Mesothelial cell of epicardium (in vitro differentiated cells): ENCODE measurements at regions not wholly inside any gene's neighbourhood (a gene's known extent, or its start where the extent isn't known, plus 50 kb on each side); places are given as distances from the start of the nearest gene placed in this dataset.

Experiments
- DNase-seq, 2 experiments: peaks; one replicate each; pipeline ENCODE4 v3.0.0; 2021; ENCODE audit warnings: low spot score in 2 of 2; ENCODE audit not compliant: unreplicated experiment in 2 of 2
- H3K27ac Mint-ChIP-seq: 2 replicates; pipeline ENCODE4 v1.8.0; 2021; ENCODE audit warnings: mixed read lengths
- H3K27me3 Mint-ChIP-seq: 2 replicates; pipeline ENCODE4 v1.8.0; 2021; ENCODE audit warnings: low read depth, mixed read lengths
- H3K36me3 Mint-ChIP-seq: 2 replicates; pipeline ENCODE4 v1.8.0; 2021; ENCODE audit warnings: mixed read lengths
- H3K4me1 Mint-ChIP-seq: 2 replicates; pipeline ENCODE4 v1.8.0; 2021; ENCODE audit warnings: mixed read lengths
- H3K4me3 Mint-ChIP-seq: 2 replicates; pipeline ENCODE4 v1.8.0; 2021; ENCODE audit warnings: mild to moderate bottlenecking, moderate library complexity, mixed read lengths
- H3K9me3 Mint-ChIP-seq: 2 replicates; pipeline ENCODE4 v1.8.0; 2021; ENCODE audit warnings: mixed read lengths
- TF ChIP-seq, protein P1 (sequence below): fragments of 200-600 bp; sonication (generic); IDR thresholded peaks from one replicate; pipeline ENCODE4 v1.5.0; 2021; ENCODE audit warnings: antibody characterized with exemption; ENCODE audit not compliant: unreplicated experiment

DNA sequence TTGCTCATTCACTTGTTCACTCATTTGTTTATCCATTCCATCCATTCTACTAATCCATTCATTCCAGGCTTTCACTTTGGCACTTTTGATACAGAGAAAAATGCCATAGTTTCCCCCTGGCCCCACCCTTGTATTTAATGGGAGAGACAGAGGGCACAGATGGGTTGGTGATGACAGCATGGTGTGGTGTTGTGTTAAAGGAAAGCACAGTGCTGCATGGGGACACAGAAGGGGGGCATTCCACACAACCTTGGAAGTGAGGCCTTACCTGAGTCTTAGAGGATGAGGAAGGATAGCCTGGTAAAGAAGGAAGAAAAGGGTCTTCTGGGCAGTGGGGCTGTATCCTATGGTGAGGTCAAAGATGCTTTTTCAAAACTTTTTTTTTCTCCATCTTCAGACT lies 248.5 kb upstream of the C11orf87 start:
- no peaks in the 10 kb centered on the region for H3K36me3 Mint-ChIP-seq
- peaks cover 6% of the 10 kb centered on the region for H3K27me3 Mint-ChIP-seq

DNA sequence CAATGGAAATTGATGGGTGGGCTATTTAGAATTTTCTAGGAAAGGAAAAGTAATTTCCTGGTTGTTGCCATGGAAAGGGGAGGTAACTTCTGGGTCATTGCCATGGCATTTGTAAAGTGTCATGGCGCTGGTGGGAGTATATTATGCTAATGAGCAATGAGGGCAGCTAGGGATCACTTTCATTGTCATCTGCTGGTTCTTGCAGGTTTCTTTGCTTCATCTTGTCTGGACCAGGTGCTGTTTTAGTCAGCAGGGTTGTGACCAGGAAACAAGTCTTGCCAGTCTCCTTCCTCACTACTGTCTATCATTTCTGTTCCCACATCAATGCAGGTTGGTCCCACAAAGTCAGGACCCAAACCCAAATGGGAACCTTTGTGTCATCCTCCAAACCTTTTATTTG lies 237.6 kb upstream of the C11orf87 start:
- no peak overlapping the region for H3K4me3 Mint-ChIP-seq
- DNase-seq, result no peak
- TF ChIP-seq, protein P1, sequence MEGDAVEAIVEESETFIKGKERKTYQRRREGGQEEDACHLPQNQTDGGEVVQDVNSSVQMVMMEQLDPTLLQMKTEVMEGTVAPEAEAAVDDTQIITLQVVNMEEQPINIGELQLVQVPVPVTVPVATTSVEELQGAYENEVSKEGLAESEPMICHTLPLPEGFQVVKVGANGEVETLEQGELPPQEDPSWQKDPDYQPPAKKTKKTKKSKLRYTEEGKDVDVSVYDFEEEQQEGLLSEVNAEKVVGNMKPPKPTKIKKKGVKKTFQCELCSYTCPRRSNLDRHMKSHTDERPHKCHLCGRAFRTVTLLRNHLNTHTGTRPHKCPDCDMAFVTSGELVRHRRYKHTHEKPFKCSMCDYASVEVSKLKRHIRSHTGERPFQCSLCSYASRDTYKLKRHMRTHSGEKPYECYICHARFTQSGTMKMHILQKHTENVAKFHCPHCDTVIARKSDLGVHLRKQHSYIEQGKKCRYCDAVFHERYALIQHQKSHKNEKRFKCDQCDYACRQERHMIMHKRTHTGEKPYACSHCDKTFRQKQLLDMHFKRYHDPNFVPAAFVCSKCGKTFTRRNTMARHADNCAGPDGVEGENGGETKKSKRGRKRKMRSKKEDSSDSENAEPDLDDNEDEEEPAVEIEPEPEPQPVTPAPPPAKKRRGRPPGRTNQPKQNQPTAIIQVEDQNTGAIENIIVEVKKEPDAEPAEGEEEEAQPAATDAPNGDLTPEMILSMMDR, result no peak
- no peaks in the 10 kb centered on the region for H3K4me1 Mint-ChIP-seq
- H3K36me3 Mint-ChIP-seq, result peaks cover 1% of the 10 kb centered on the region
- peaks cover 28% of the 10 kb centered on the region for H3K9me3 Mint-ChIP-seq
- H3K27me3 Mint-ChIP-seq, result no peaks in the 10 kb centered on the region
- no peak overlapping the region for H3K27ac Mint-ChIP-seq

More for the DNA sequence above, 248.5 kb upstream of the C11orf87 start:
- no peaks in the 10 kb centered on the region for H3K9me3 Mint-ChIP-seq
- H3K27ac Mint-ChIP-seq, result no peak overlapping the region
- no peaks in the 10 kb centered on the region for H3K4me1 Mint-ChIP-seq
- no peak for DNase-seq
- no peak overlapping the region for H3K4me3 Mint-ChIP-seq
- TF ChIP-seq, protein P1, result no peak

DNA sequence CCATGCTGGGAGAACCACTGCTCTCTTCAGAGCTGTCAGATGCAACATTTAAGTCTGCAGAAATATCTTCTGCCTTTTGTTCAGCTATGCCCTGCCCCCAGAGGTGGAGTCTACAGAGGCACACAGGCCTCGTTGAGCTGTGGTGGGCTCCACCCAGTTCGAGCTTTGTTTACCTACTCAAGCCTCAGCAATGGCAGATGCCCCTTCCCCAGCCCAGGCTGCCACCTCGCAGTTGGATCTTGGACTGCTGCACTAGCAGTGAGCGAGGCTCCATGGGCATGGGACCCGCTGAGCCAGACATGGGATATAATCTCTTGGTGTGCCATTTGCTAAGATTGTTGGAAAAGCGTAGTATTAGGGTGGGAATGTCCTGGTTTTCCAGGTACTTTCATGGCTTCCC lies 229.1 kb upstream of the C11orf87 start:
- H3K9me3 Mint-ChIP-seq, result peaks cover 31% of the 10 kb centered on the region

DNA sequence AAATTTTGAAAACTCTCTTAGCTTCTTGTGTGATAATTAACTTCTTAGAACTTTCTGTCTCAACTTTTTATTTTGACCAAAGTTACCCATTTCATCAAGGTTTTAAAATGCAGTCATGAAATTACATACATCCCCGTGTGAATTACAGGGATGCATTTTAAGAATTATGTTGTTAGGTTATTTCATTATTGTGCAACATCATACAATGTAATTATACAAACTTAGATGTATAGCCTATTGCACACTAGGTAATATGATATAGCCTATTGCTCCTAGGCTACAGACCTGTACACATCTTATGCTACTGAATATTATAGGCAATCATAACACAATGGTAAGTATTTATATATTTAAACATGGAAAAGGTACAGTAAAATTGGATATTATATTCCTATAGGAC lies 228.1 kb upstream of the C11orf87 start:
- TF ChIP-seq, protein P1, result no peak

More for the DNA sequence above, 229.1 kb upstream of the C11orf87 start:
- TF ChIP-seq, protein P1, result no peak
- no peaks in the 10 kb centered on the region for H3K36me3 Mint-ChIP-seq
- no peak for DNase-seq
- H3K4me1 Mint-ChIP-seq, result no peaks in the 10 kb centered on the region
- no peaks in the 10 kb centered on the region for H3K27me3 Mint-ChIP-seq
- no peak overlapping the region for H3K4me3 Mint-ChIP-seq
- no peak overlapping the region for H3K27ac Mint-ChIP-seq

DNA sequence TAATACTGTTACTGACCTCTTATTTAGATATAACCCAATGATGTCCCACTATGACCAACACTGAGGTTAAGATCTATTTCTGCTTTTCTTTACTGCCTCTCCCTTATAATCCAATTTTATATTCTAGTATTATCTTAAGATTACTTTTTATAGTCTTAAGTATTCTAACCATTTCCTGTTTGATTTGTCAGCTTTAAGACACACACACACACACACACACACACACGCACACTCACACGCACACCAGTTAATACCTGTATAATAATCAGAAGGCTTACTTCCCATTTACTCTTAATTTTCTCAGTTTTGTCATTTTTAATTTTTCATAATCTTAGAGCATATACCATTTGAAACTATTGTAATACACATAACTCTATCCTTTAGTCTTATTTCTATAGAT lies 226.0 kb upstream of the C11orf87 start:
- no peak for DNase-seq
- peaks cover 10% of the 10 kb centered on the region for H3K9me3 Mint-ChIP-seq
- no peaks in the 10 kb centered on the region for H3K27me3 Mint-ChIP-seq
- H3K27ac Mint-ChIP-seq, result no peak overlapping the region
- H3K36me3 Mint-ChIP-seq, result no peaks in the 10 kb centered on the region
- H3K4me3 Mint-ChIP-seq, result no peak overlapping the region
- no peaks in the 10 kb centered on the region for H3K4me1 Mint-ChIP-seq
- TF ChIP-seq, protein P1, result no peak

More for the DNA sequence above, 228.1 kb upstream of the C11orf87 start:
- H3K4me3 Mint-ChIP-seq, result no peak overlapping the region
- H3K36me3 Mint-ChIP-seq, result no peaks in the 10 kb centered on the region
- no peak overlapping the region for H3K27ac Mint-ChIP-seq
- peaks cover 22% of the 10 kb centered on the region for H3K9me3 Mint-ChIP-seq
- no peaks in the 10 kb centered on the region for H3K4me1 Mint-ChIP-seq
- no peaks in the 10 kb centered on the region for H3K27me3 Mint-ChIP-seq
- no peak for DNase-seq

DNA sequence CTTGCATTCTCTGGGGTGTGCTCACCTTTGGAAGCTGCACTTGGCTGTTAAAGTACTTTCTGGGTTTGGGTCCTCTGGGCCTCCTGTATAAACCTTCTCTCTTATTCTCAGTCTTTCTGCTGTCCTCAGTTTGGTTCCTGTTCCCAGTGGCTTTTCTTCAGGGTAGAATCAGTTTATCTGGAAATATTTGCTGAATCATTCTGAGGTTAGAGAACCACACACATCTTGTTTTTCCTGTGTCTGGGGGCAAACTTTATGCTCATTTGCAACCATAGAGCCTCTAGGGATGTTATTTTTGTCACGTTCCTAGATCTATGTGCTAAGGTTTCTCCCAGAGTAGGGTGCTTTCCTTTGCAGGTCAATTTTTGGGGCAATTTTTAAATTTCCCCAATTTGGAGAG lies 224.3 kb upstream of the C11orf87 start:
- H3K27me3 Mint-ChIP-seq, result no peaks in the 10 kb centered on the region
- no peaks in the 10 kb centered on the region for H3K4me1 Mint-ChIP-seq
- H3K36me3 Mint-ChIP-seq, result no peaks in the 10 kb centered on the region
- no peaks in the 10 kb centered on the region for H3K9me3 Mint-ChIP-seq
- H3K27ac Mint-ChIP-seq, result no peak overlapping the region
- TF ChIP-seq, protein P1, result no peak
- no peak for DNase-seq
- H3K4me3 Mint-ChIP-seq, result no peak overlapping the region
